ENCODE measurements at regions not wholly inside any gene's neighbourhood (a gene's known extent, or its start where the extent isn't known, plus 50 kb on each side); places are given as distances from the start of the nearest gene placed in this dataset.

- DNase-seq (ENCODE audit: low read depth) = no peak
- H3K4me3 ChIP-seq (ENCODE audit: control insufficient read depth, low read depth, low read length) = no peak overlapping the region
- TF ChIP-seq CTCF (IDR thresholded peaks at IDR 0.05; ENCODE audit: control insufficient read depth, insufficient read depth, low read depth, low read length, missing control alignments) = no peak
These were observed 140.3 kb upstream of the SLC8A1 start for GRCh38 chr2:40592218-40592617.

- H3K4me3 ChIP-seq (ENCODE audit: control insufficient read depth, low read depth, low read length) = no peak overlapping the region
- TF ChIP-seq CTCF (IDR thresholded peaks at IDR 0.05; ENCODE audit: control insufficient read depth, insufficient read depth, low read depth, low read length, missing control alignments) = no peak
- no peak for DNase-seq (ENCODE audit: low read depth)
These were observed 155.0 kb upstream of the SLC8A1 start for GRCh38 chr2:40606862-40607261.

- DNase-seq (ENCODE audit: low read depth) = no peak
- H3K4me3 ChIP-seq (ENCODE audit: control insufficient read depth, low read depth, low read length) = no peak overlapping the region
- TF ChIP-seq CTCF (IDR thresholded peaks at IDR 0.05; ENCODE audit: control insufficient read depth, insufficient read depth, low read depth, low read length, missing control alignments) = no peak
These were observed 159.3 kb upstream of the SLC8A1 start for GRCh38 chr2:40611196-40611595.

GRCh38 chr2:40625849-40626248 lies 174.0 kb upstream of the SLC8A1 start:
- no peak overlapping the region for H3K4me3 ChIP-seq (ENCODE audit: control insufficient read depth, low read depth, low read length)
- TF ChIP-seq CTCF (IDR thresholded peaks at IDR 0.05; ENCODE audit: control insufficient read depth, insufficient read depth, low read depth, low read length, missing control alignments) = no peak
- DNase-seq (ENCODE audit: low read depth) = peak; percentile 57

- no peak overlapping the region for H3K4me3 ChIP-seq (ENCODE audit: control insufficient read depth, low read depth, low read length)
- DNase-seq (ENCODE audit: low read depth) = no peak
- TF ChIP-seq CTCF (IDR thresholded peaks at IDR 0.05; ENCODE audit: control insufficient read depth, insufficient read depth, low read depth, low read length, missing control alignments) = no peak
These were observed 176.7 kb upstream of the SLC8A1 start for GRCh38 chr2:40628556-40628955.

- DNase-seq (ENCODE audit: low read depth) = no peak
- no peak for TF ChIP-seq CTCF (IDR thresholded peaks at IDR 0.05; ENCODE audit: control insufficient read depth, insufficient read depth, low read depth, low read length, missing control alignments)
These were observed 178.0 kb upstream of the SLC8A1 start for GRCh38 chr2:40629768-40630434.

More at GRCh38 chr2:40629768-40630434, 178.0 kb upstream of the SLC8A1 start:
- no peak overlapping the region for H3K4me3 ChIP-seq (ENCODE audit: control insufficient read depth, low read depth, low read length)
